Liver (tissue), 8 donors: ENCODE measurements at regions not wholly inside any gene's neighbourhood (a gene's known extent, or its start where the extent isn't known, plus 50 kb on each side); places are given as distances from the start of the nearest gene placed in this dataset.

Experiments
- DNase-seq: peaks from one replicate; pipeline ENCODE4 v3.0.0-alpha.2; 2017; ENCODE audit warnings: low spot score
- H3K27ac ChIP-seq, 2 donors: one replicate each; pipeline ENCODE4 v1.7.0; 2013; ENCODE audit warnings: inconsistent platforms in 2 of 2, low read length in 2 of 2, control low read depth in 1 of 2, low read depth in 1 of 2, mild to moderate bottlenecking in 1 of 2
- H3K27me3 ChIP-seq, 4 donors: one replicate each; pipeline versions ENCODE4 v1.6.1 to v1.7.0; 2013; ENCODE audit warnings: low read length in 3 of 4, inconsistent platforms in 1 of 4, mild to moderate bottlenecking in 1 of 4, moderate library complexity in 1 of 4; ENCODE audit not compliant: control insufficient read depth in 4 of 4, insufficient read depth in 4 of 4
- H3K36me3 ChIP-seq, 4 donors: one replicate each; pipeline versions ENCODE4 v1.6.1 to v1.7.0; 2013; ENCODE audit warnings: low read length in 3 of 4, mild to moderate bottlenecking in 3 of 4, low read depth in 1 of 4, moderate library complexity in 1 of 4; ENCODE audit not compliant: control insufficient read depth in 4 of 4, insufficient read depth in 3 of 4
- H3K4me1 ChIP-seq, 4 donors: one replicate each; pipeline versions ENCODE4 v1.6.1 to v1.7.0; 2013; ENCODE audit warnings: low read length in 3 of 4, mild to moderate bottlenecking in 3 of 4, moderate library complexity in 1 of 4; ENCODE audit not compliant: control insufficient read depth in 4 of 4, insufficient read depth in 4 of 4
- H3K4me3 ChIP-seq, 3 donors: one replicate each; pipeline versions ENCODE4 v1.6.1 to v1.7.0; 2013; ENCODE audit warnings: low read length in 3 of 3, control low read depth in 1 of 3, low read depth in 1 of 3, mild to moderate bottlenecking in 1 of 3
- H3K9ac ChIP-seq, 2 donors: one replicate each; pipeline ENCODE4 v1.7.0; 2013; ENCODE audit warnings: low read length in 2 of 2, mild to moderate bottlenecking in 2 of 2, moderate library complexity in 2 of 2, control low read depth in 1 of 2, low read depth in 1 of 2
- H3K9me3 ChIP-seq, 4 donors: one replicate each; pipeline versions ENCODE4 v1.6.1 to v1.7.0; 2013; ENCODE audit warnings: low read length in 3 of 4; ENCODE audit not compliant: control insufficient read depth in 4 of 4
- ATF3 ChIP-seq: IDR thresholded peaks from 2 replicates; pipeline ENCODE4 v1.6.1; 2016; ENCODE audit warnings: antibody characterized with exemption
- CTCF ChIP-seq: fragments of 150-350 bp; IDR thresholded peaks from 2 replicates; pipeline ENCODE4 v1.5.1; 2017; ENCODE audit warnings: improper control_type of control experiment, low read depth, low read length; ENCODE audit not compliant: missing input control
- EGR1 ChIP-seq, 2 donors: IDR thresholded peaks; 2 replicates each; pipeline ENCODE4 v1.6.1; 2016 to 2018; ENCODE audit warnings: antibody characterized with exemption in 2 of 2, low read depth in 2 of 2
- FOXA1 ChIP-seq: IDR thresholded peaks from 2 replicates; pipeline ENCODE4 v1.6.1; 2016; ENCODE audit warnings: antibody characterized with exemption
- FOXA2 ChIP-seq: IDR thresholded peaks from 2 replicates; pipeline ENCODE4 v1.6.1; 2016; ENCODE audit warnings: antibody characterized with exemption
- GABPA ChIP-seq, 2 donors: IDR thresholded peaks in 1 of 2; conservative IDR thresholded peaks in 1 of 2; 2 replicates each; pipeline ENCODE4 v1.6.1; 2016; ENCODE audit warnings: antibody characterized with exemption in 2 of 2, mild to moderate bottlenecking in 1 of 2, moderate library complexity in 1 of 2
- HNF4A ChIP-seq, 2 donors: conservative IDR thresholded peaks; 2 replicates each; pipeline ENCODE4 v1.6.1; 2016; ENCODE audit warnings: antibody characterized with exemption in 2 of 2, mild to moderate bottlenecking in 2 of 2
- HNF4G ChIP-seq: IDR thresholded peaks from 2 replicates; pipeline ENCODE4 v1.6.1; 2016; ENCODE audit warnings: antibody characterized with exemption
- JUND ChIP-seq, 2 donors: IDR thresholded peaks; 2 replicates each; pipeline ENCODE4 v1.6.1; 2016; ENCODE audit warnings: antibody characterized with exemption in 2 of 2
- MAX ChIP-seq: IDR thresholded peaks from 2 replicates; pipeline ENCODE4 v1.6.1; 2016; ENCODE audit warnings: antibody characterized with exemption
- NR2F2 ChIP-seq: IDR thresholded peaks from 2 replicates; pipeline ENCODE4 v1.6.1; 2016; ENCODE audit warnings: antibody characterized with exemption
- RAD21 ChIP-seq, 2 donors: IDR thresholded peaks; 2 replicates each; pipeline ENCODE4 v1.6.1; 2016; ENCODE audit warnings: antibody characterized with exemption in 2 of 2, mild to moderate bottlenecking in 2 of 2
- REST ChIP-seq: IDR thresholded peaks from 2 replicates; pipeline ENCODE4 v1.6.1; 2016; ENCODE audit warnings: antibody characterized with exemption, mild to moderate bottlenecking
- RXRA ChIP-seq, 2 donors: IDR thresholded peaks; 2 replicates each; pipeline ENCODE4 v1.6.1; 2017 to 2018; ENCODE audit warnings: antibody characterized with exemption in 2 of 2, mild to moderate bottlenecking in 1 of 2
- SP1 ChIP-seq: IDR thresholded peaks from 2 replicates; pipeline ENCODE4 v1.6.1; 2018; ENCODE audit warnings: antibody characterized with exemption, mild to moderate bottlenecking
- TAF1 ChIP-seq: conservative IDR thresholded peaks from 2 replicates; pipeline ENCODE4 v1.6.1; 2016; ENCODE audit warnings: antibody characterized with exemption, mild to moderate bottlenecking
- YY1 ChIP-seq: IDR thresholded peaks from 2 replicates; pipeline ENCODE4 v1.6.1; 2016; ENCODE audit warnings: antibody characterized with exemption, mild to moderate bottlenecking
- ZBTB33 ChIP-seq: IDR thresholded peaks from 2 replicates; pipeline ENCODE4 v1.6.1; 2016; ENCODE audit warnings: antibody characterized with exemption
- WGBS: extraction: QIAGEN DNeasy Blood & Tissue Kit; methylation state at CpG from one replicate; pipeline ENCODE4 v1.1.7; 2013; 5-methylcytosine and 5-hydroxymethylcytosine counted together
- donor health status: healthy.
- donor health status: healthy.
- donor health status: healthy.
- donor health status: healthy.
- donor health status: healthy.

GRCh38 chr2:122927710-122928557 lies 1097.2 kb upstream of the CNTNAP5 start:
- H3K9me3 ChIP-seq = peaks cover 0 to 14% (median 4%) of the 10 kb centered on the region in 4 donors
- no peak for TF ChIP-seq TAF1
- TF ChIP-seq HNF4G = no peak
- TF ChIP-seq REST = no peak
- no peak for TF ChIP-seq NR2F2
- TF ChIP-seq RXRA (IDR thresholded peaks at IDR 0.05) = no peak
- no peak for TF ChIP-seq ATF3
- no peak for TF ChIP-seq FOXA1
- TF ChIP-seq MAX = no peak
- TF ChIP-seq HNF4A (conservative IDR thresholded peaks at IDR 0.05) = no peak
- TF ChIP-seq ZBTB33 = no peak
- no peak for TF ChIP-seq JUND (IDR thresholded peaks at IDR 0.05)
- TF ChIP-seq RAD21 (IDR thresholded peaks at IDR 0.05) = no peak
- TF ChIP-seq GABPA (IDR thresholded peaks at IDR 0.05 in 1 of 2, conservative IDR thresholded peaks at IDR 0.05 in 1 of 2) = no peak
- TF ChIP-seq YY1 = no peak
- no peak for TF ChIP-seq SP1
- TF ChIP-seq FOXA2 = no peak
- TF ChIP-seq EGR1 (IDR thresholded peaks at IDR 0.05; ENCODE audit: low read depth in 2 of 2) = no peak
- TF ChIP-seq CTCF = no peak
- no peaks in the 10 kb centered on the region for H3K4me1 ChIP-seq
- no peaks in the 10 kb centered on the region for H3K36me3 ChIP-seq
- no peak for DNase-seq
- H3K9ac ChIP-seq = no peak overlapping the region
- 80% methylated on average over 4 of the region's 4 CpGs for WGBS
- no peak overlapping the region for H3K27ac ChIP-seq
- no peak overlapping the region for H3K4me3 ChIP-seq
- H3K27me3 ChIP-seq = no peaks in the 10 kb centered on the region
